Activated T-cell treated with anti-CD3 and anti-CD28 coated beads, Interleukin-2, amount 50 U/mL, for 24 hours (primary cell): ENCODE measurements at regions not wholly inside any gene's neighbourhood (a gene's known extent, or its start where the extent isn't known, plus 50 kb on each side); places are given as distances from the start of the nearest gene placed in this dataset.

Source experiments
- DNase-seq: peaks from one replicate; pipeline ENCODE4 v3.0.0-alpha.2; 2020
- H3K27ac Mint-ChIP-seq: 2 replicates; pipeline ENCODE4 v1.8.0; 2020; ENCODE audit warnings: mild to moderate bottlenecking, mixed read lengths
- H3K27me3 Mint-ChIP-seq: 2 replicates; pipeline ENCODE4 v1.8.0; 2020; ENCODE audit warnings: mixed read lengths
- H3K36me3 Mint-ChIP-seq: 2 replicates; pipeline ENCODE4 v1.8.0; 2020; ENCODE audit warnings: low read depth, mixed read lengths
- H3K4me1 Mint-ChIP-seq: 2 replicates; pipeline ENCODE4 v1.8.0; 2020; ENCODE audit warnings: low read depth, mixed read lengths
- H3K4me3 Mint-ChIP-seq: 2 replicates; pipeline ENCODE4 v1.8.0; 2020; ENCODE audit warnings: mild to moderate bottlenecking, moderate library complexity, mixed read lengths
- H3K9me3 Mint-ChIP-seq: 2 replicates; pipeline ENCODE4 v1.8.0; 2020; ENCODE audit warnings: mixed read lengths

- no peaks in the 10 kb centered on the region for H3K9me3 Mint-ChIP-seq
- DNase-seq: no peak
- H3K36me3 Mint-ChIP-seq: no peaks in the 10 kb centered on the region
- H3K27ac Mint-ChIP-seq: no peak overlapping the region
- no peaks in the 10 kb centered on the region for H3K4me1 Mint-ChIP-seq
- no peaks in the 10 kb centered on the region for H3K27me3 Mint-ChIP-seq
- no peak overlapping the region for H3K4me3 Mint-ChIP-seq
These were observed 440.5 kb upstream of the ZNF608 start for GRCh38 chr5:125186911-125187375.

- Mint-ChIP-seq H3K27me3 (no peaks in the 10 kb centered on the region), H3K4me3 (no peak overlapping the region), H3K9me3 (no peaks in the 10 kb centered on the region), H3K36me3 (no peaks in the 10 kb centered on the region), H3K27ac (no peak overlapping the region), H3K4me1 (no peaks in the 10 kb centered on the region)
- DNase-seq: no peak
These were observed 443.1 kb upstream of the ZNF608 start for GRCh38 chr5:125189531-125189941.

- Mint-ChIP-seq H3K9me3 (no peaks in the 10 kb centered on the region), H3K4me1 (no peaks in the 10 kb centered on the region), H3K36me3 (no peaks in the 10 kb centered on the region), H3K27ac (no peak overlapping the region), H3K4me3 (no peak overlapping the region), H3K27me3 (no peaks in the 10 kb centered on the region)
- no peak for DNase-seq
These were observed 444.0 kb upstream of the ZNF608 start for GRCh38 chr5:125190232-125191087.

DNA sequence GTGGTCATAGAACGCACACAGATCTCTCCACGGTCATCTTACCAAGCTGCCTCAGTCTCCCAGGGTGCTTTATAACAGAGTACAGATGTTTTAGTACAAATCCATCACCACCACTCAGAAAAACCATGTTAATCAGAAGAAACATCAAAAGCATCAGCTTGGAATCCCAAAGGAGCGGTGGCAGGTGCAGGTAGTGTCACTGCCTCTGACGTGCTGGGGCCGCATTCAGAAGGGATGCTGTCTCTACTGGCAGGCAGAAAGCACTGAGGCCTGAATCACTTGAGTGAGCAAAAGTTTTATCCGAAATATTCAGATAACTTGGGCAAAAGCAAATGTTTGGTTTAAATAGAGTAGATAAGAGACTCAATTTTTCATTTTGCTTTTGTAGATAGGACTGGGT is 448.4 kb upstream of the ZNF608 start:
- no peak for DNase-seq
- Mint-ChIP-seq H3K9me3 (no peaks in the 10 kb centered on the region), H3K4me3 (no peak overlapping the region), H3K27ac (no peak overlapping the region), H3K4me1 (no peaks in the 10 kb centered on the region), H3K27me3 (no peaks in the 10 kb centered on the region), H3K36me3 (no peaks in the 10 kb centered on the region)

GRCh38 chr5:125196481-125197111 is 450.2 kb upstream of the ZNF608 start:
- Mint-ChIP-seq H3K9me3 (no peaks in the 10 kb centered on the region), H3K4me1 (peaks cover 1% of the 10 kb centered on the region), H3K27me3 (no peaks in the 10 kb centered on the region), H3K4me3 (no peak overlapping the region), H3K27ac (no peak overlapping the region), H3K36me3 (no peaks in the 10 kb centered on the region)
- DNase-seq: no peak

DNA sequence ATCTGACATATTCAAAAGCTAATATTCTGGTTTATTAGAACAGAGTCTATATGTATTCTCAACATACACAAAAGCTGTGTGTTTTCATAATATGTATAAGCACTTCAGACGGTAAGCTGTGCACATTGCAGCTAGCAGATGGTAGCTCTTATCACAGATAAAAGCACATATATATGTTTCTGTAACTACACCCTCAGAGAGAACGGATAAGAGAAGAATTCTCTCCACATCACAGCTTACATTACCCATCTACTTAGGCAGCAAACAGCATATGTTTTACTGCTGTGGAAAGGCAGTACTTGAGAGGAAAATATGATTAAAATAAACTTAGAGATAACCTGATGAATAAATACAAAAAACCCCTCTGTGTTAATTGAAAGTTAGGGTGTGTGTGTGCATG is 450.9 kb upstream of the ZNF608 start:
- H3K4me1 Mint-ChIP-seq: peaks cover 1% of the 10 kb centered on the region
- H3K27me3 Mint-ChIP-seq: no peaks in the 10 kb centered on the region
- no peak overlapping the region for H3K4me3 Mint-ChIP-seq
- no peaks in the 10 kb centered on the region for H3K9me3 Mint-ChIP-seq
- no peaks in the 10 kb centered on the region for H3K36me3 Mint-ChIP-seq
- H3K27ac Mint-ChIP-seq: no peak overlapping the region
- no peak for DNase-seq

- H3K27me3 Mint-ChIP-seq: no peaks in the 10 kb centered on the region
- peaks cover 1% of the 10 kb centered on the region for H3K4me1 Mint-ChIP-seq
These were observed 452.0 kb upstream of the ZNF608 start for GRCh38 chr5:125198270-125198974.

GRCh38 chr5:125199373-125199772 is 452.9 kb upstream of the ZNF608 start:
- Mint-ChIP-seq H3K9me3 (peaks cover 3% of the 10 kb centered on the region), H3K4me1 (peaks cover 1% of the 10 kb centered on the region), H3K36me3 (no peaks in the 10 kb centered on the region), H3K4me3 (no peak overlapping the region), H3K27me3 (no peaks in the 10 kb centered on the region), H3K27ac (no peak overlapping the region)
- DNase-seq: no peak

More at GRCh38 chr5:125198270-125198974, 452.0 kb upstream of the ZNF608 start:
- no peak for DNase-seq
- H3K36me3 Mint-ChIP-seq: no peaks in the 10 kb centered on the region
- no peak overlapping the region for H3K4me3 Mint-ChIP-seq
- no peak overlapping the region for H3K27ac Mint-ChIP-seq
- H3K9me3 Mint-ChIP-seq: no peaks in the 10 kb centered on the region

GRCh38 chr5:125199968-125200865 is 453.8 kb upstream of the ZNF608 start:
- H3K4me3 Mint-ChIP-seq: no peak overlapping the region
- no peaks in the 10 kb centered on the region for H3K27me3 Mint-ChIP-seq
- H3K27ac Mint-ChIP-seq: no peak overlapping the region
- no peaks in the 10 kb centered on the region for H3K36me3 Mint-ChIP-seq
- H3K4me1 Mint-ChIP-seq: peaks cover 1% of the 10 kb centered on the region
- DNase-seq: no peak
- peaks cover 3% of the 10 kb centered on the region for H3K9me3 Mint-ChIP-seq

DNA sequence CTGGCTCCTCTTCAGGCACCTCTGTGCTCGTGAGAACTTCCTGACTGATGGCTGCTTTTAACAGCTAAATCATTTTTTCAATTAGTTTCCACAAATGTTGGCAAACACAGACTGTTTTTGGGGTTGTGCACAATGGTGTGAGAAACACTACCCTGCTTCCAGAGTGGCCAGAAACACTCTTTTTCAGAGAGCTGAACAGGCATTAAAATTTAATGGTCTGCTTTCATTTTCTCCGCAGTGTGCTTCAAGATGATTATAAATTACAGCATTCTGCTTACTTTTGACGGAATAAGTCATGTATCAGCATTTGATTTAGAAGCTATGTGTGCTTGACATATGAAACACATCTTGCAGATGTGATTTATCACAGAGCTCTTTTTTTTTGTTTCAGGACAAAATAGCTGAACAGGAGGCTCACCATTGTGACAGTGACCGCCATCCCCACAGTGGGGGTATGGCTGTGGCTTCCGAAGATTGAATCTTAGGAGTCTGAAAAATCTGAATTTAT is 454.5 kb upstream of the ZNF608 start:
- no peak overlapping the region for H3K4me3 Mint-ChIP-seq
- H3K36me3 Mint-ChIP-seq: no peaks in the 10 kb centered on the region
- H3K4me1 Mint-ChIP-seq: peaks cover 1% of the 10 kb centered on the region
- no peak for DNase-seq
- peaks cover 3% of the 10 kb centered on the region for H3K9me3 Mint-ChIP-seq
- no peaks in the 10 kb centered on the region for H3K27me3 Mint-ChIP-seq
- no peak overlapping the region for H3K27ac Mint-ChIP-seq

GRCh38 chr5:125201446-125202052 is 455.1 kb upstream of the ZNF608 start:
- H3K4me1 Mint-ChIP-seq: peaks cover 1% of the 10 kb centered on the region
- no peak overlapping the region for H3K27ac Mint-ChIP-seq
- peaks cover 3% of the 10 kb centered on the region for H3K9me3 Mint-ChIP-seq
- H3K36me3 Mint-ChIP-seq: no peaks in the 10 kb centered on the region
- no peak overlapping the region for H3K4me3 Mint-ChIP-seq
- no peaks in the 10 kb centered on the region for H3K27me3 Mint-ChIP-seq
- DNase-seq: no peak

DNA sequence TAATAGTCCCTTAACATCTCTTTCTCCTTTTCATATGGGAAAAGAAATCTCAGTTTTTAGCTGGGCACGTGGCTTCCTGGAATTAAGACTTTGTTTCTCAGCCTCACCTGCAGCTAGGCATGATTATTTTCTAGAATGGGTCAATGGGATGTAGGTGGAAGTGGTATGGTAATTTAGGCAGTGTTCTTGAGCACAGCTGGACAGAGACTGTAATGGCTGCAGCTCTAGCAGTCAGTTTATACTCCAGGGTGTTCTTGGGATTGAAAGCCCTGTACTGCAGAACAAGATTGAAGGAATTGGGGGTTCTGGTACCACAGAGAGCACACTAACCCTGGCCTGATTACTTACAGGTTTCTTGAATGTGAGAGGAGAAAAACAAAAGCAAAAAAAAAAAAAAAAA is 455.9 kb upstream of the ZNF608 start:
- Mint-ChIP-seq H3K4me1 (peaks cover 1% of the 10 kb centered on the region), H3K36me3 (no peaks in the 10 kb centered on the region), H3K27ac (no peak overlapping the region), H3K27me3 (no peaks in the 10 kb centered on the region), H3K9me3 (peaks cover 3% of the 10 kb centered on the region), H3K4me3 (no peak overlapping the region)
- no peak for DNase-seq

GRCh38 chr5:125202871-125203438 is 456.5 kb upstream of the ZNF608 start:
- no peak for DNase-seq
- H3K4me1 Mint-ChIP-seq: peaks cover 1% of the 10 kb centered on the region
- peaks cover 3% of the 10 kb centered on the region for H3K9me3 Mint-ChIP-seq
- no peaks in the 10 kb centered on the region for H3K36me3 Mint-ChIP-seq
- H3K4me3 Mint-ChIP-seq: no peak overlapping the region
- no peak overlapping the region for H3K27ac Mint-ChIP-seq
- H3K27me3 Mint-ChIP-seq: no peaks in the 10 kb centered on the region
